Small intestine (tissue), 7 donors: ENCODE measurements at regions not wholly inside any gene's neighbourhood (a gene's known extent, or its start where the extent isn't known, plus 50 kb on each side); places are given as distances from the start of the nearest gene placed in this dataset.
A peak's percentile ranks its signal among the peaks of the same experiment; 100 is the strongest.
"Not testable (repeated sequence)": the region's sequence is repeated elsewhere in the genome, so short reads cannot be mapped to it uniquely, and the experiment has no call there.

Experiments
- DNase-seq, 2 donors: peaks; one replicate each; pipeline versions ENCODE4 v3.0.0 to v3.0.0-alpha.2; 2013
- FAIRE-seq: peaks from 2 replicates; lab custom pipeline; 2012; peaks lifted over from hg19 to GRCh38; lab: Jason Lieb, UNC
- H3K27ac ChIP-seq, 3 donors: one replicate each; pipeline ENCODE4 v1.5.1; 2013; ENCODE audit warnings: low read length in 2 of 3, mild to moderate bottlenecking in 2 of 3, control low read depth in 1 of 3, inconsistent platforms in 1 of 3, low read depth in 1 of 3, moderate library complexity in 1 of 3
- H3K27me3 ChIP-seq, 3 donors: one replicate each; pipeline ENCODE4 v1.6.1; 2013; ENCODE audit warnings: low read length in 3 of 3, inconsistent platforms in 1 of 3; ENCODE audit not compliant: control insufficient read depth in 3 of 3, insufficient read depth in 3 of 3
- H3K36me3 ChIP-seq, 3 donors: one replicate each; pipeline ENCODE4 v1.6.1; 2013; ENCODE audit warnings: low read length in 3 of 3, inconsistent platforms in 1 of 3, low read depth in 1 of 3, mild to moderate bottlenecking in 1 of 3, moderate library complexity in 1 of 3; ENCODE audit not compliant: control insufficient read depth in 3 of 3, insufficient read depth in 2 of 3
- H3K4me1 ChIP-seq, 3 donors: one replicate each; pipeline ENCODE4 v1.6.1; 2013; ENCODE audit warnings: low read length in 2 of 3, inconsistent platforms in 1 of 3, low read depth in 1 of 3, mild to moderate bottlenecking in 1 of 3, moderate library complexity in 1 of 3; ENCODE audit not compliant: control insufficient read depth in 3 of 3, insufficient read depth in 2 of 3
- H3K4me3 ChIP-seq, 3 donors: one replicate each; pipeline ENCODE4 v1.5.1; 2013; ENCODE audit warnings: low read length in 3 of 3, control low read depth in 1 of 3, inconsistent platforms in 1 of 3, low read depth in 1 of 3, mild to moderate bottlenecking in 1 of 3, moderate library complexity in 1 of 3
- H3K9me3 ChIP-seq, 2 donors: one replicate each; pipeline ENCODE4 v1.6.1; 2013; ENCODE audit warnings: low read depth in 1 of 2, low read length in 1 of 2; ENCODE audit not compliant: control insufficient read depth in 2 of 2, insufficient read depth in 1 of 2
- WGBS, 3 donors: extraction: QIAGEN DNeasy Blood & Tissue Kit; methylation state at CpG; one replicate each; pipeline ENCODE4 v1.1.7; 2013; 5-methylcytosine and 5-hydroxymethylcytosine counted together
- donor health status: healthy with polysubstance abuse.
- donor health status: control.
- donor health status: control.
- donor health status: Bipolar disorder and iron deficiency.
- donor health status: healthy.

DNA sequence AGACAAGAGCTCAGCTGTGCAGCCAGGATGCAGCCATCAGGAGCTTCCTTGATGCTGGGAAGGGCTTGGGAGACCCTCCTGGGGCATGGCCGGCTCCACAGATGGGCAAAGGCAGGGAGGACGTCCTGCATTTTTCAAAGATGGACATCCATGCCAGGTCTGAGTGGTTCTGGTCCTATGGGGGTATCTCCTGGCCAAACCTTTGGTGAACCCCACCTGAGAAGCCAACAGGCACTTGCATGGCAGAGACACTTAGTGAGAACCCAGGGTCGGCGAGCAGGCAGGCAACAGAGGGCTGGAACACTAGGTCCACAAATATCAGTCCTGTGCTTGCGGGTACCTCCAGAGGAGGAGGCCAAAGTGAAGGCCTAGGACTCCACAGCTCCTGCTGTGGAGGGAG is 70.0 kb downstream of the KCTD15 start:
- FAIRE-seq = no peak
- no peak overlapping the region for H3K27ac ChIP-seq
- peaks cover 0 to 8% (median 0%) of the 10 kb centered on the region in 3 donors for H3K27me3 ChIP-seq
- WGBS, 3 donors = 70 to 83% (median 83%) methylated on average over 5 of the region's 5 CpGs
- DNase-seq = no peak
- H3K36me3 ChIP-seq = no peaks in the 10 kb centered on the region
- H3K4me1 ChIP-seq = peaks cover 0 to 4% (median 0%) of the 10 kb centered on the region in 3 donors
- H3K4me3 ChIP-seq = no peak overlapping the region
- no peaks in the 10 kb centered on the region for H3K9me3 ChIP-seq

DNA sequence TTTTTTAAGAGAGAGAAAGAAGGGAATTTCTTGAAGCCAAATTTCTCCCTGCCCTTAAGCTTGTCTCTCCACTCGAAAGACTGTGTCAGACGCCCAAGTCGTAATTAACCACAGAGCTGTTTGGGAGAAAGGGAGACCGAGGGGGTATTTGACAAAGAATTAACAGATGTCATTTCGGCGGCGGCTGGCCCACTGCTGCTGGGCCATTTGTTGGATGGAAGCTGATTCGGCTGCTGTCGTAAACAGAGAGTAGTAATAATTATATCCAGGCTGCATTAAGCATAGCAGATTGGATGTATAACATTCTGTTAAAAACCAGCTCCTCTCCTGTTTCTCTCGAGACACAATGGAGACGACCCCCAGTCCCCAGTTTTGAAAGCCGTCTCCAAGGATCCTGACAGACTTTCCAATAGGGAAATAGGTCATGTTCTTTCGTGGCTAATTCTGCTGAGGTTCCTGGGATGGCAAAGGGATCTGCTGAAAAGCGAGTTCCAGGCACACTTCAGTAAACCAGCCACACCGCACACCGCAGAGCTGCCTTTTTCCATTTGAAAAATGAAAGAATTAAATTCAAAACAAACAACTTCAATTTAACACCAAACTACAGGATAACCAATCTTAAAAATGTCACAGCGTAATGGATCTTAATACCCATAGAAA is 71.5 kb downstream of the KCTD15 start:
- Histone ChIP-seq H3K36me3 (no peaks in the 10 kb centered on the region), H3K4me3 (no peak overlapping the region), H3K27me3 (peaks cover 0 to 8% (median 0%) of the 10 kb centered on the region in 3 donors), H3K4me1 (peaks cover 0 to 4% (median 0%) of the 10 kb centered on the region in 3 donors), H3K9me3 (no peaks in the 10 kb centered on the region), H3K27ac (no peak overlapping the region)
- no peak for DNase-seq
- WGBS, 3 donors = 47 to 63% (median 54%) methylated on average over 17 of the region's 17 CpGs
- FAIRE-seq = no peak

DNA sequence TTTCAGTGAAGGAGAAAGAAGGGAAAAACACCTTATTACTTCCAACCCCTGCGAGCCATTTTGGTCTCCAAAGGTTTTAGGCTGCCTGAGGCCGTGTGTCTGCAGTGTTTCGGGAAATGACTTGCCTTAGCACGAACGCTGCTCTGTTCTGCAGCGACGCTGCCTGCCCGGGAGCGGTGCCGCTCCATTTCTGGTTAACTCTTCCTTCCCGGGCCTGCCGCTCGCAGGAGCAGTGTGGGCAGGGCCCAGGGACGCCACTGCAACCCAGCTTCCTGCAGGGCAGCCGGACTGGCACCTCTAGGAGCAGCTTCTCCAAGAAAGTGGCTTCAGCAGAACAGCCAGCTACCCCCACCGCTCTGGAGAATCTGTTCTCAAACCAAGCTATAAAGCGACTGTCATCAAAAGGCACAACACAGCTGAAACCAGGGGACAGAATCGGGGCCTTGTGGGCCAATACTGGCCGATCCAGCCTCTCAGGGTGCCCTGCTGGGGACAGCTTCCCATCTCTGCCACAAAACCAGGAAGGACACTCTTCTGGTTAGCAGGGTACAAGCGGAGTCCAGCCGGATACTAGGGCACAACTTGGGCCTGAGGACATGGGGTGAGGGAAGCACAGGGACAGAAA is 72.2 kb downstream of the KCTD15 start:
- Histone ChIP-seq H3K36me3 (no peaks in the 10 kb centered on the region), H3K4me1 (peaks cover 0 to 4% (median 0%) of the 10 kb centered on the region in 3 donors), H3K27ac (no peak overlapping the region), H3K4me3 (no peak overlapping the region), H3K9me3 (no peaks in the 10 kb centered on the region), H3K27me3 (peaks cover 0 to 8% (median 0%) of the 10 kb centered on the region in 3 donors)
- FAIRE-seq (no peak), DNase-seq (peak in 1 of 2 donors; percentile 29)
- 23 to 31% (median 25%) methylated on average over 21 of the region's 21 CpGs for WGBS, 3 donors

DNA sequence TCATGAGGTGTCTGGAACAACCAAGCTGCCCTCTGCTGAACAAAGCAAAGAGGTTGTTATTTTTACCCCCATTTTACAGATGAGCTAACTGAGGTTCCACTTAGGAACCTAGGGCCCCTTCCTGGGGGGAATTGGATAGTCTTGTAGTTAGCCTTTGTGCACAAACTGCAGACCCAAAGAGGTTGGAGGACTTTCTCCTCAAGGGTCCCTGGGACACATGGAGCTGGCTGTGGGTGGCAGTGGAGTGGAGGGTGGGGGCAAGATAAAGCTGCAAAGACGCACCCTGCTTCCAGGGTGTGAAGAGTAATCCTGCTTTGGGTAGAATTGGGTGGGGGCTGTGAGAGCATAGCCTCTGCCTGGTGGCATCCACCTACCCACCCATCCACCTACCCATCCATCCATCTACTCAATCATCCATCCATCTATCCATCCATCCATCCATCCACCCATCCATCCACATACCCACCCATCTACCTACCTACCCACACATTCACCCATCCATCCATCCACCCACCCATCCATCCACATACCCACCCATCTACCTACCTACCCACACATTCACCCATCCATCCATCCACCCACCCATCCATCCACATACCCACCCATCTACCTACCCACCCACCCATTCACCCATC is 73.7 kb downstream of the KCTD15 start:
- FAIRE-seq, H3K4me3 ChIP-seq, H3K27me3 ChIP-seq, H3K36me3 ChIP-seq, H3K9me3 ChIP-seq, H3K4me1 ChIP-seq, DNase-seq, H3K27ac ChIP-seq: not testable (repeated sequence)
- WGBS, 3 donors = 83 to 86% (median 85%) methylated on average over 1 of the region's 1 CpG

DNA sequence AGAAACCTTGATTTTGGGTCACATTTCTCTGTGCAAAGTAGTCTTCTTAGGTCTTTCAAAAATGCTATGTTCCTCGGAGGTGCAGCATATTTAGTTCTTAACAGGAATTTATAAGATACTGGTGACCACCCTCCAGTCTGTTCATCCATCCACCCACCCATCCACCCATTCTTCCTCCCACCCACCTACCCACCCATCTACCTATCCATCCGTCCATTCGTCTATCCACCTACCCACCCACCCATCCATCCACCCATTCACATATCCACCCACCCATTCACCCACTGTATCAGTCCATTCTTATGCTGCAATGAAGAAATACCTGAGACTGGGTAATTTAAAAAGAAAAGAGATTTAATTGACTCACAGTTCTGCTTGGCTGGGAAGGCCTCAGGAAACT is 74.9 kb downstream of the KCTD15 start:
- no peaks in the 10 kb centered on the region for H3K9me3 ChIP-seq
- H3K4me1 ChIP-seq = peaks cover 0 to 4% (median 0%) of the 10 kb centered on the region in 3 donors
- no peak for FAIRE-seq
- no peak for DNase-seq
- H3K36me3 ChIP-seq = no peaks in the 10 kb centered on the region
- no peak overlapping the region for H3K27ac ChIP-seq
- WGBS, 3 donors = 84 to 96% (median 89%) methylated on average over 3 of the region's 3 CpGs
- no peak overlapping the region for H3K4me3 ChIP-seq
- peaks cover 0 to 11% (median 0%) of the 10 kb centered on the region in 3 donors for H3K27me3 ChIP-seq

DNA sequence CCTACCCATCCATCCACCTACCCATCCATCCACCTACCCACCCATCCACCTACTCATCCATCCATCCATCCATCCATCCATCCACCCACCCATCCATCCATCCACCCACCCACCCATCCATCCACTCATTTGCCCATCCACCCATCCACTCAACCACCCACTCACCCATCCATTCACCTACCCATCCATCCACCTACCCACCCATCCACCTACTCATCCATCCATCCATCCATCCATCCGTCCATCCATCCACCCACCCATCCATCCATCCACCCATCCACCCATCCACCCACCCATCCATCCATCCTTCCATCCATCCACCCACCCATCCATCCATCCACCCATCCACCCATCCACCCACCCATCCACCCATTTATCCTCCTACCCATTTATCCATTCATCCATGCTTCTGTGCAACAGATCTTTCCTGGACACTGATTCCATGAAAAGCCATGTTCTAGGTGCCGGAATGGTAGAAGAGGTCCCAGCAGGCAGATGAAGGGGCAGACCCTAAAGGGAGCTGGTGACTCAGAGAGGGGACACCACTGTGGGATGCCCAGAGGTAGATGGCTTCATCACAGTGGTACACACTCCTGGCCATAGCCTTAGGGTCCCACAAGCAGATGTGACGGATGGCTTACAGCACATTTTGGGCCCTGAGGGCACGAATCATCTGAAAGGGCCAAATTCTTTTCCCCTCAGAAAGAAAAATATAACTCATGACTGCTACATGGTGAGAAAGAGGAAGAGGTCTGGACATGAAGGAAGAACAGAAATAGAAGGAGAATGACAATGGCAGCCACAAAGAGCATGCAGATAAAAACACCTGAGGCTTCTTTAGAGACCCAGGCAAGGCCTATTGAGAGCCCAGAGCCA is 76.0 kb downstream of the KCTD15 start:
- DNase-seq = no peak
- Histone ChIP-seq H3K27ac (no peak overlapping the region), H3K27me3 (peaks cover 0 to 11% (median 0%) of the 10 kb centered on the region in 3 donors), H3K9me3 (no peaks in the 10 kb centered on the region), H3K4me3 (no peak overlapping the region), H3K4me1 (peaks cover 0 to 4% (median 0%) of the 10 kb centered on the region in 3 donors), H3K36me3 (no peaks in the 10 kb centered on the region)
- 85 to 90% (median 87%) methylated on average over 4 of the region's 4 CpGs for WGBS, 3 donors
- no peak for FAIRE-seq

DNA sequence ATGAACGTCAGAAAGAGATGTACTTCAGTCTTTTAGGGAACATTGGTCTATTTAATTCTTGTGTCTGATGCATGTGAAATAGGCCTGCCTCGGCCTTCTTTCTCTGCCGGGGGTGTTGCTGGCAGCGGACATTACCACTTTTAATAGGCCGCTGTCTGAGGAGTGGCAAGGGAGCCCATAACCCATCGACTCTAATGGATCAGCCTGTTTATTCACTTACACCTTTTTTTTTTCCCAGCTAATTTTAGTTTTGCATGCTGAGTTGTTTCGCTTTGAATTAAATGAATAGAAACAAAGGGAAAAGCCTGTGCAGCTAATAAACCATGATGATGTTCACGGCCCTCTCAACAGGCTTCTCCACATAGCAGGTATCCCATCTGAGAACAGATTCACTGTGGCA is 78.4 kb downstream of the KCTD15 start:
- FAIRE-seq (no peak), DNase-seq (no peak)
- Histone ChIP-seq H3K4me1 (no peaks in the 10 kb centered on the region), H3K36me3 (no peaks in the 10 kb centered on the region), H3K27me3 (peaks cover 0 to 7% (median 0%) of the 10 kb centered on the region in 3 donors), H3K4me3 (no peak overlapping the region), H3K27ac (no peak overlapping the region), H3K9me3 (no peaks in the 10 kb centered on the region)
- 68 to 84% (median 76%) methylated on average over 8 of the region's 8 CpGs for WGBS, 3 donors

DNA sequence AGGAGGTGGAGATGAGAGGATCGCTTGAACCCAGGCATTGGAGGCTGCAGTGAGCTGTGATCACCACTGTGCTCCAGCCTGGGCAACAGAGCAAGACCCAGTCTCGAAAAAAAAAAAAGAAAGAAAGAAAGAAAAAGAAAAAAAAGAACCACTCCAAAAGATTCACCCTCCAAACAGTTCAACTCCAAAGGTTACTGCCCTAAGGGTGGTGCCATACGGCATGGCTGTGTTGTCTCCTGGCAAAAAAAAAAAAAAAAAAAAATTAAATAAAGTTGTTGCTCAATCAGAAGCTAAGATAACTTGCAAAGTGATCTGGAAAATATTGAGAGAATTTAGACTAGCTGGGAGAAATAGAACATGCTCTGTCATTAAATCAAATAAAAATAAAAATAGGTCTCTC is 79.5 kb downstream of the KCTD15 start:
- Histone ChIP-seq H3K4me3 (no peak overlapping the region), H3K36me3 (no peaks in the 10 kb centered on the region), H3K9me3 (no peaks in the 10 kb centered on the region), H3K4me1 (no peaks in the 10 kb centered on the region), H3K27me3 (peaks cover 0 to 7% (median 0%) of the 10 kb centered on the region in 3 donors), H3K27ac (no peak overlapping the region)
- no peak for DNase-seq
- 53 to 79% (median 67%) methylated on average over 3 of the region's 3 CpGs for WGBS, 3 donors
- no peak for FAIRE-seq
